AG09319 (cell line): ENCODE measurements at regions not wholly inside any gene's neighbourhood (a gene's known extent, or its start where the extent isn't known, plus 50 kb on each side); places are given as distances from the start of the nearest gene placed in this dataset.

Experiments used
- DNase-seq: peaks from one replicate; pipeline ENCODE4 v3.0.0-alpha.2; 2010; ENCODE audit warnings: low read depth; ENCODE audit errors: extremely low read depth
- TF ChIP-seq, protein P1 (sequence below): IDR thresholded peaks from 2 replicates; pipeline ENCODE4 v1.5.1; 2011; ENCODE audit warnings: low read depth, mild to moderate bottlenecking, inconsistent platforms, low read length, moderate library complexity

DNA sequence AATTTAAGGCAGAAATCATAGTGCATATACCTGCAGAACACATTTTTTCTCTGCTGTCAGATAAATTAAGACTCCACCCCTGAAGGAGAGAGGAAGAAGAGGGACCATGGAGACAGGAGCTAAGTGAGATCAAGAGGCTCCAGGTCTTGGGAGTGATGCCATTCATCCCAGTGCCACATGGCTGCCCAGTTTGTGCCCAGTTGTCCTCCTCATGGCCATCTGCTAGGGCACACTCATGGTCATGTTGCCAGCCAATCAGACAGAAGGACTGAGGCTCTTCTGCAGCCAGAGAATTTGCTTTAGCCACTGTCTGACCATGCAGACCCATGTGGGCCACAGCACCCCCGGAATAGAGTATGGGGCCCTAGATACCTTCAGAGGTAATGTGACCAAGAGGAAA is 270.5 kb upstream of the PROK2 start:
- no peak for DNase-seq
- TF ChIP-seq, protein P1, sequence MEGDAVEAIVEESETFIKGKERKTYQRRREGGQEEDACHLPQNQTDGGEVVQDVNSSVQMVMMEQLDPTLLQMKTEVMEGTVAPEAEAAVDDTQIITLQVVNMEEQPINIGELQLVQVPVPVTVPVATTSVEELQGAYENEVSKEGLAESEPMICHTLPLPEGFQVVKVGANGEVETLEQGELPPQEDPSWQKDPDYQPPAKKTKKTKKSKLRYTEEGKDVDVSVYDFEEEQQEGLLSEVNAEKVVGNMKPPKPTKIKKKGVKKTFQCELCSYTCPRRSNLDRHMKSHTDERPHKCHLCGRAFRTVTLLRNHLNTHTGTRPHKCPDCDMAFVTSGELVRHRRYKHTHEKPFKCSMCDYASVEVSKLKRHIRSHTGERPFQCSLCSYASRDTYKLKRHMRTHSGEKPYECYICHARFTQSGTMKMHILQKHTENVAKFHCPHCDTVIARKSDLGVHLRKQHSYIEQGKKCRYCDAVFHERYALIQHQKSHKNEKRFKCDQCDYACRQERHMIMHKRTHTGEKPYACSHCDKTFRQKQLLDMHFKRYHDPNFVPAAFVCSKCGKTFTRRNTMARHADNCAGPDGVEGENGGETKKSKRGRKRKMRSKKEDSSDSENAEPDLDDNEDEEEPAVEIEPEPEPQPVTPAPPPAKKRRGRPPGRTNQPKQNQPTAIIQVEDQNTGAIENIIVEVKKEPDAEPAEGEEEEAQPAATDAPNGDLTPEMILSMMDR = no peak

DNA sequence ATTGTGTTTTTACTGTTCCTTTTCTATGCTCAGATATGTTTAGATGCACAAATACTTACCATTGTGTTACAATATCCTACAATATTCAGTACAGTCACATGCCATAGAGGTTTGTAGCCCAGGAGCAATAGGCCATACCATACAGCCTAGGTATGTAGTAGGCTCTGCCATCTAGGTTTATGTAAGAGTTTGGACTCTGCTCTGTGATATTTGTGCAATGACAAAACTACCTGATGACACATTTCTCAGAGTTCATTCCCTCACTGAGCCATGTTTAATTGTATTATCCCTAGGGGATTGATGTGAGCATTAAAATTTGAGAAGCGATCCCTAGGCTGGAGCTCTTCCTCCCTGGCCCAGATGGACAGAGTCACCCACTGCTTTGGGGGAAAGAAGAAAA is 270.0 kb upstream of the PROK2 start:
- DNase-seq = no peak
- TF ChIP-seq, protein P1 = no peak

DNA sequence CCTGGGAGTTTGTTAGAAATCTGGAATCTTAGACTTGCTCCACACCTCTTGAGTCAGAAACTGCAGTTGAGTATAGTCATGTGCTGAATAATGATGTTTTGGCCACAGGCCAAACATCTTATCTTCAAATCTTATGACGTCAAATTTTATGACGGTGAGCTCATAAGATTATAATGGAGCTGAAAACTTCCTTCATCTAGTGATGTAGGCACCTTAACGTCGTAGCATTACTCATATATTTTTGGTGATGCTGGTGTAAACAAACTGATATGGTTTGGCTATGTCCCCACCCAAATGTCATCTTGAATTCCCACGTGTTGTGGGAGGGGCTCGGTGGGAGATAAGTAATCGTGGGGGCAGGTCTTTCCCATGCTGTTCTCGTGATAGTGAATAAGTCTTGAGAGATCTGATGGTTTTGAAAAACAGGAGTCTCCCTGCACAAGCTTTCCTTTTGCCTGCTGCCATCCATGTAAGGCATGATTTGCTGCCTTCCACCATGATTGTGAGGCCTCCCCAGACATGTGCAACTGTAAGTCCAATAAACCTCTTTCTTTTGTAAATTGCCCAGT is 268.0 kb upstream of the PROK2 start:
- TF ChIP-seq, protein P1 = no peak
- DNase-seq = no peak

- TF ChIP-seq, protein P1 = no peak
- no peak for DNase-seq
Measured at GRCh38 chr3:72050771-72051170, 265.8 kb upstream of the PROK2 start.

GRCh38 chr3:72050048-72050632 is 265.2 kb upstream of the PROK2 start:
- TF ChIP-seq, protein P1 = no peak
- no peak for DNase-seq

GRCh38 chr3:72049300-72049699 is 264.4 kb upstream of the PROK2 start:
- DNase-seq = no peak

DNA sequence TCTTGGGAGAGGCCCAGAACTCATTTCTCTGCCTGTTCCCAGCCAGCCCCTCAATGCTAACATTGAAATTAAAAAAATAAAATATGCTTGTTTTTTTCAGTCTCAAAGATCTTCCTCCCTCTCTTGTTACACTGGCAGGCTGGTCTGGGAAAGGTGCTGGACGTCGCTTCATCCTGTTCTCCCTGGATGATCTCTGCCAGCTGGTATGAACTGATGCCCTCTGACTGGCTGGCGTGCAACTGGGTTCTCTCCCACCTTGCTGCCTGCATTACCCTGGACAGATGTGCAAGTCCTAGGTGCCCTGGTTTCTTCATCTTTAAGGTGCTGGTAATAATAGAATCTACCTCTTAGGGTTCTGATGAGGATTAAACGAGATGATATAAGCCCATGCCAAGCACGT is 263.9 kb upstream of the PROK2 start:
- DNase-seq = no peak
- TF ChIP-seq, protein P1 = no peak

More at GRCh38 chr3:72049300-72049699, 264.4 kb upstream of the PROK2 start:
- TF ChIP-seq, protein P1 = no peak
